HG03108 (cell line): ENCODE measurements at regions not wholly inside any gene's neighbourhood (a gene's known extent, or its start where the extent isn't known, plus 50 kb on each side); places are given as distances from the start of the nearest gene placed in this dataset.
"Not testable (repeated sequence)": the region's sequence is repeated elsewhere in the genome, so short reads cannot be mapped to it uniquely, and the experiment has no call there.

Experiments
- ATAC-seq: cut with Tn5 transposase; IDR thresholded peaks from one replicate; pipeline ENCODE4 v1.9.1; 2021; ENCODE audit warnings: moderate library complexity; ENCODE audit not compliant: unreplicated experiment

DNA sequence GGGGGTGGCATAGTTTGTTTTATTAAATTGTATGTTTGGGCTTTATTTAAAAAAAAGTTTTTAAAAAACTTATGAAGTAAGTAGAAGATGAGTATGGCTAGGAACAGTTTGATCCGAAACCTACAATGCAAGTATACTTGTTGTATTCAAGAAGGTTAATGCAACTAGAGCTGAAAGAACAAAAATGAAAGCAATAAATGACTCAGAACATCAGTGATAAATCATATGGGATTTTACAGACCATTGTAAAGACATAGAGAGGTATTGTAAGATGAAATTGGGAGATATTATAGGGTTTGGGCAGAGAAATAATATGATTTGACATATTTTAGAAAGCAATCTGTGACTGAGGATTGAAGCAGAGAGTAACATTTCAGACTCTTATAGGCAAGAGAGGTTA is 1135.3 kb downstream of the SLITRK5 start:
- no peak for ATAC-seq

DNA sequence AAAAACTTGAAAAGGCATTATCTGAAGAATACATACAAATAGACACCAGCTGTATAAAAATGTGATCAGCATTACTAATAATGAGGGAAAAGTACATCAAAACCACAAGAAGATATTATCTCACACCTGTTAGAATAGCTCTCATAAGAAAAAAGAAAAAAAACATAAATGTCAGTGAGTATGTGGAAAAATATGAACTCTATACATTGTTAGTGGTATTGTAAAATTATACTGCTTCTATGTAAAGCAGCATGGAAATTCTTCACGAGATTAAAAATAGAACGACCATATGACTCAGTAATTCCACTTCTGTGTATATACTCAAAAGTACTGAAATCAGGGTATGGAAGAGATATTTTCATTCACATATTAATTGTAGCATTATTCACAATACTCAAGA is 1146.4 kb downstream of the SLITRK5 start:
- ATAC-seq: no peak

DNA sequence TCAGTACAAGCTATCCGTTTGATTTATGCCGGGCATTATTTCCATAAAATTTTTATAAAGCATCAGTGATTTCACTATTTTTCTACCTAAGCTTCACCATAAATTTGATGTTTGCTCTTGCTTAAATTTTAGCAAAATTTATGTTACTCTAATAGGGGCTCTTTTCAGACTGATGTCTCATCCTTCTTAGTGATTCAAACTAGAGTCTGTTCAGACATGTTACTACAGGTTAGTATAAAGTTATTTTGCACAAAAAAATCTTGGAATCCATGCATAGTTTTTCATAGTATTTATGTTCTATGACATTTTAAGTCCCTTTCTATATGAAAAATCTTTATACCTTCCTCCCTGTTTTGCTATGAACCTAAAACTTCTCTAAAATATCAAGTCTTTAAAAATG is 1151.9 kb downstream of the SLITRK5 start:
- no peak for ATAC-seq

DNA sequence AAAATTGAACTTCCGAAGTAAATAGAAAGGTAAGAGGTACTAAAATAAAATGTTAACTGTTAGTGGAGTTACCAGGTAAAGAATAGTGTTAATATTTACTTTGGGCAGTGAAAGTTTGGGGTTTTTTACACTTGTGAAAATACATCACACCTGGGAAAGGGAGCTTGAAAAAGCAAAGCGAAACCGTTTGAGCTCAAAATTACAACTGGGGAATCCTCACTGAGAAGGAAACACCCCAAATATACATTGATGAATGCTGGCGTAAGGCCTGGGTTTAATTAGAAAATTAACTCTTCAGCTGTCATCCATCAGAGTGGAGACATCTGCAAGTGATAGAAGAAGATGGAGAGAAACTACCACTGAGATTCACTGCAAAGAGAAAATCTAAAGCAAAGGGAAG is 1153.0 kb downstream of the SLITRK5 start:
- no peak for ATAC-seq

DNA sequence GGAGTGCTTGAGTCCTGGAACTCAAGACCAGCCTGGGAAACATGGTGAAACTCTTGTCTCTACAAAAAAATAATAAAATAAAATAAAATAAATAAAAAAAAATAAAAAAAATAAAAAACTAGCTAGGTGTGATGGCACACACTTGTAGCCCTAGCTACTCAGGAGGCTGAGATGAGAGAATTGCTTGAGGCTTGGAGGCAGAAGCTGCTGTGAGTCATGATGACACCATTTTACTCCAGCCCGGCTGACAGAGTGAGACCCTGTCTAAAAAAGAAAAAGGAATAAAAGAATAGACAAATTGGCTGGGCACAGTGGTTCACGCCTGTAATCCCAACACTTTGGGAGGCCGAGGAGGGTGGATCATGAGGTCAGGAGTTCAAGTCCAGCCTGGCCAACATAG is 1168.9 kb downstream of the SLITRK5 start:
- no peak for ATAC-seq

DNA sequence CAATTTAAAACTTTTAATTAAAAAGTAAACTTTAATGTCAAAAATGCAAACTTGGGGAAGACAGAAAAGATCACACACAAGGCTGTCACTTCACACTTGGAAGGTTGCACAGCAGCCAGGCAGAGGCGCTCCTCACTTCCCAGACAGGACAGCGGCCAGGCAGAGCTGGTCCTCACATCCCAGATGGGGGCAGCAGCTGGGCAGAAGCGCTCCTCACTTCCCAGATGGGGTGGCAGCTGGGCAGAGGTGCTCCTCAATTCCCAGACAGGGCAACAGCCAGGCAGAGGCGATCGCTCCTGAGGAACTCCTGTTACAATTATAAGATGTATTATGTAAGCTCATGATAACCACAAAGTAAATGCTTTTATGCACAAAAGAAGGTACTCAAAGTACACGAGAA is 1181.1 kb downstream of the SLITRK5 start:
- ATAC-seq: not testable (repeated sequence)

DNA sequence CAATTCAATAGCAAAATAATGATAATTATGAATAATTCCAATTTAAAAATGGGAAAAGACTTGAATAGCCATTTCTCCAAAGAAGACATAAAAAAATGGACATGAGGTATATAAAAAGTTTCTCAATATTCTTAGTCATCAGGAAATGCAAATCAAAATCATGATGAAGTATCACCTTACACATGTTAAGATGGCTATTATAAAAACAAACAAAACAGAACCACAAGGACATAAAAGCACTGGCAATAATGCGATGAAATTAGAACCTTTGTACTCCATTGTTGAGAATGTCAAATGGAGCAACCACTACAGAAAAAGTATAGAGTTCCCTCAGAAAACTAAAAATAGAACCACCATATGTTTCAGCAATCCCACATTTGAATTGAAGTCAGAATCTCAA is 1186.1 kb downstream of the SLITRK5 start:
- ATAC-seq: no peak

DNA sequence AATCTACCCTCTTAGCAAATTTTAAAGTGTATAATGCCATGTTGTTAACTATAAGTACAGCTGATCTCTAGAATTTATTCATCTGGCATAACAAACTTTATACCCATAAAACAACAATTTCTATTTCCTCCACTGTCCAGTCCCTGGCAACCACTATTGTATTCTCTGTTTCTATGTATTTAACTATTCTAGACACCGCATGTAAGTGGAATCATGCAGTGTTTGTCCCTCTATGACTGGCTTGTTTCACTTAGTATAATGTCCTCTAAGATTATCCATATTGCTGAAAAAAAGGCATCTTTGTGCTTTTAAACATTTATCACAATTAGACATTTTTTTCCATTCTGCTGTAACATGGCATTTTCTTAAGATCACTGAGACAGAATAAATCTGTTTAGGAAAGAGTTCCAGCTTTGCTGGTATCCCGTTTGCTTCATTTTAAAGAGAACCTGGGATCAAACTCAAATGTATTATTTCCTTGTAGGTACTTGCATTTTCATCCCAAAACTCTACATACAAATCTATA is 1191.0 kb downstream of the SLITRK5 start:
- ATAC-seq: no peak

DNA sequence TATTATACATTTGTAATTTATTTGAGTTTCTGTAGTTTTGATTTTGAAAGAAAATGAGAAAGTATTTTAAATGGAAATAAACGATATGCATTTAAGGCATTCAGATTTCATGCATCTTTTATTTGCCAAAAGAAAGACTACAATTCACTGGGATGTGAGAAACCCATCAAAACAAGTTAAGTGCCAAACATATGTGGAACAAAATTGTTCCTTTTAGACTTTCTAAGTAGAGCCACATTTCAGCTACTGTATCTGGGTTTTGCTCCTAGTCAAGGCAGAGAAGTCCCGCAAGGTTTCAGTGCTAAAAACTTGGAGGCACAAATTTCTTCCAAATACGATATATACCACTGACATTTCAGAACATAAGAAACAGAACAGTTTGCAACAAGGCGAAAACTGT is 1191.9 kb downstream of the SLITRK5 start:
- ATAC-seq: no peak

DNA sequence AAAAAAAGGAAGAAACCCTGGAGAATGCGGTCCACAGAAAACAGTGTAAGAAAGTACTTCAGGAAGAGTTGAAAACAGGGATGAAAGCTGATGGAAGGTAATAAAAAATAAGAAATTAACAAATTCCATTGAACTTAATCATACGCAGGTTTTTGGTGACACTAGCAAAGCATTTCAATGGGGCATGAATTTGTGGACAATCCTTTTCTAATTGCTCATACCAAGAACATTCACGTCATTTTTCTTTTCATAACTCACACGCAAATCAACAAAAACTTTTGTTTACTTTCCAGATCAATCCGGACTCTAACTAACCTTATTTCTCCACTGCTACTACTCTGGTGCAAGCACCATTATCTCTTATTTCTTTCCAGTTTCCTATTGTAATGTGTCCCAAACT is 1195.0 kb downstream of the SLITRK5 start:
- no peak for ATAC-seq

DNA sequence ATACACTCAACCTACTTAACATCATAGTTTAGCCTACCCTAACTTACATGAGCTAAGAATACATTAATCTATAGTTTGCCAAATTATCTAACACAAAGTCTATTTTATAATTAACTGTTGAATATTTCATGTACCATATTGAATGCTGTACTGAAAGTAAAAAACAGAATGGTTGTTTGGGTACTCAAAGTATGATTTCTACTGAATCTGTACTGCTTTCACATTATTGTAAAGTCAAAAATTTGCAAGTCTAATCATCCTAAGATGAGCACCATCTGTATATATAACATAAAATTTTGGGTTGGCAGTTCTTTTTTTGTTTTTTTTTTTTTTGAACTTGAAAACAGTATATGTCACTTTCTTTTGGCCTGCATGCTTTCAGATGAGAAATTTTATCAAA is 1212.6 kb downstream of the SLITRK5 start:
- no peak for ATAC-seq

DNA sequence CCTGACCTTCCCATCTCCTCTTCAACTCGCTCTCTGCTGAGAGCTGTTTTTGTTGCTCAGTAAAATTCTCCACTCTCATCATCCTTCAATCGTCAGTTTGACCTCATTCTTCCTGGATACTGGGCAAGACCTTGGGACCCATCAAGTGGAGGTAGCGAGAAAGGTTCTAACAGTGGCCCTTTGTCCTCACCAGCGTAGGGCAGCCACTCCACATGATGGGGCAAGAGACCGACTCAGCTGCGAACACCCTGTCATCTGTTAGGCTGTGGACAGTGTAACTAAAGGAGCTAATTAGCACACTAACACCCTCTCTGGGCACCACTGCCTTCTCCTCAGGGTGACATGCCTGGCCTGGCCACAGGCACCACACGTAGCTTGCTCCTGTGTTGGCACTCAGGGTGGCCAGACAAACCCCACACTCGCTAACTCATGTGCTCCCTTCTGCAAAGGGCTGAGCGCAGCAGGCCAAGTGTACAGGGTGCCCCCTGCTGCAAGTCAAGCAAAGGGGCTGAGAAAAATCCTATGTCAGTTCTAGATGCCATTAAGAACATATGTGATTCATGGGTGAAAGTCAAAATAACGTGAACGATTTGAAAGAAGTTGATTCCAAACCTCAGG is 1216.0 kb downstream of the SLITRK5 start:
- no peak for ATAC-seq

DNA sequence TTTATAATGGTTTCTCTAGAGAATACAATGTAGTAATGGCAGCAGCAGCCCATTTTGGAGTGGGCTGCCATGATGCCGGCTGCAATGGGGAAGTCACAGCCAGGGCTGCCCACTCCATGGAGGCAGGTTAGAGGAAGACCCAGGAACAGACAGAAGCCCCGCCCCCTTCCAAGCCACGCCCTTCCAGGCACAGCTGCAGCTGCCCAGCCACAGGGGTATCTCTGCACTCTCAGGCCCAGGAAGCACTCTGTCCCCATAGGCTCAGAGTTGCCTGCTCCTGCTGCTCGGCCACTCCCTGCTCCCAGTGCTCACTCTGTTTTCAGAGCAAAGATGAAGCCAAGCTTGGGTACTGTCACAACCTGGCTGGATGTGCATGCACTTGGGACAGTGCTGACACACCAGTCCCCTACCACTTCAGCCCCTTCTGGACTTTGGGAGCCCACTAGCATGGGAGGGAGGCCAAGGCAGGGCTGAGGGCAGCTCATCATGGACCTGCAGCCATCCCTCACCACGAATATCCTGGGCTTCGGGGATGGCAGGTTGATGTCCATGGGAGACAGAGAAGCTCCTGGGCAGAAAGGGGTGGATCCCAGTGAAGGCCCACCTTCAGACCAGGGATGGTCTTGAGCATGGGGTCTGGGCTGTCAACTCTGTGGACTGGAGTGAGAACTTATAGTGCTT is 1224.2 kb downstream of the SLITRK5 start:
- ATAC-seq: no peak

DNA sequence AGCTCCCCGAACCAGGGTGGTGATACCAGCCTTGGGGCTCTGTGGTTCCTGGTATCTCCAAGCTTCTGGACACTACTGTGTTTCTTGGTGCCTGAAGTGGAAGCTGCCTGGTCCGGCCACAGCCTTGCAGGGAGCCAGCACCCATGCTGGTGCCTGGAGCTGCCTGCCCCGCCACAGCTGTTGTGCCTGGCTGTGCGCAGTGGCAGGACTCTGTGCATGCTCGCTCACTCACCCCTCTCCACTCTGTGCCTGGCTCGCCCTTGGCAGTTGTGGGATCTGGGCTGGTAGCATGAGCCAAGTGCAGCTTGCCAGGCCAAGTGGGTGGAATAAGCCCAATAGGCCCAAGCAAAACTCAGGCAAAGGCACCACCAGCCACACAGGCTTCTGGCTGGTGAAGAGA is 1225.3 kb downstream of the SLITRK5 start:
- no peak for ATAC-seq

DNA sequence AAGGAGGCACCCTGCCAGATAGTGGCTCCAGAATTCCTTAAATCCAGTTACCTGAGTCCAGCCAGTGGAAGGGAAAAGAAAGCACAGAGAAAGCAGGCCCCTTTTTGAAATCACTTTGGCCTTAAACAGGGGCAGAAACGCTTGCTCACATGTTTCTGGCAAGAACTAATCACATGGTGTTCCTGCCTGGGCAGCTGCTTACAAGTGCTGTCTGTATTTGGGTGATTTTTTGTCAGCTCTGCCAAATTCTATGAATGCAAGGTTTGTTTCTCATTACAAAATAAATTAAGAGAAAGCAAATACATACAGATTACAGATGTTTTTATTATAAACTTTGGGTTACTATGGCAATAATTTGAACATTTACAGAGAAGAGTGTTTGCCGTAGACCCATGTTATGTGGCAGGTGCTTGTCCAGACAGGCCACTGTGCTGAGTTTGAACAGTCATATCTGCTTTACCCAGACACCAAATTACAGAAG is 1237.8 kb downstream of the SLITRK5 start:
- no peak for ATAC-seq

DNA sequence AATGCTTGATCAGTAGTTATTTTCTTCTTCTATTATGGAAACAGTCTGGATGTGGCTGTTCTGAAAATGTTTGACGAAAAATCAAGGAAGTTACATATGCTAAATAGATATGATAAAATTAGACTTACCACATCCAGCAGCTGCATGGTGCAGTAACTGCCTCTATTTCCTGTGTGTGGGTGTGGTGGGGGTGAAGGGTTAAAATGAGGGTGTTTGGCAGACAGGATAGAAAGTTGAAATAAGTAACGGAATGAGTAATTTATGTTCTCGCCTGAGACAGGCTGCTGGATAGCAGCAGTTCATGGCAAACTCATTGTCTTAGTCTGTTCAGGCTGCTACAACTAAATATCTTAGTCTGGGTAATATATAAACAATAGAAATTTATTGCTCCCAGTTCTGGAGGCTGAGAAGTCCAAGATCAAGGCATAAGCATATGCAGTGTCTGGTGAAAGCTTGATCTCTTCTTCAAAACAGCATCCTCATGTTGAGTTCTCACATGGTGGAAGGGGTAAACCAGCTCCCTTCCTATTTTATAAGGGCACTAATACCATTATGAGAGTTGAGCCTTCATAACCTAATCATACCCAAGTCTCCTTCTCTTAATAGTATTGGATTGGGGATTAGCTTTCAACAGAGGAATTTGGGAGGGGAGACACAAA is 1248.9 kb downstream of the SLITRK5 start:
- ATAC-seq: peak; percentile 93

DNA sequence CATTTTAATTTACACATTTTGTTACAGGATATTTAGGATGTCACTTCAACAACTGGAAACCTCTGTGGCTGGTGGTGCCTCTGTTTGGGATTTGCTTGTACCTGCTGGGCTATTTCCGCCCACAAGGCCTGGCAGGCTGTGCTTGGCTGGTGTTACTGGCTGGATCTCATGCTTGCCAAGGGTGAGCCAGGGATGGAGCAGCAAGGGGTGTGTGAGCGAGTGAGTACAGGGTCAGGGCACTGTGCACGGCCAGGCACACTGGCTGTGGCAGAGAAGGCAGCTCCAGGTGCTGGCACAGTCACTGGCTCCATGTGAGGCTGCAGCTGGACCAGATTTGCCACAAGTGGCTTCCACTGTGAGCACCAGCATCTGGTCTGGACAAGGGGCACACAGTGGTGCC is 1254.8 kb downstream of the SLITRK5 start:
- ATAC-seq: no peak

DNA sequence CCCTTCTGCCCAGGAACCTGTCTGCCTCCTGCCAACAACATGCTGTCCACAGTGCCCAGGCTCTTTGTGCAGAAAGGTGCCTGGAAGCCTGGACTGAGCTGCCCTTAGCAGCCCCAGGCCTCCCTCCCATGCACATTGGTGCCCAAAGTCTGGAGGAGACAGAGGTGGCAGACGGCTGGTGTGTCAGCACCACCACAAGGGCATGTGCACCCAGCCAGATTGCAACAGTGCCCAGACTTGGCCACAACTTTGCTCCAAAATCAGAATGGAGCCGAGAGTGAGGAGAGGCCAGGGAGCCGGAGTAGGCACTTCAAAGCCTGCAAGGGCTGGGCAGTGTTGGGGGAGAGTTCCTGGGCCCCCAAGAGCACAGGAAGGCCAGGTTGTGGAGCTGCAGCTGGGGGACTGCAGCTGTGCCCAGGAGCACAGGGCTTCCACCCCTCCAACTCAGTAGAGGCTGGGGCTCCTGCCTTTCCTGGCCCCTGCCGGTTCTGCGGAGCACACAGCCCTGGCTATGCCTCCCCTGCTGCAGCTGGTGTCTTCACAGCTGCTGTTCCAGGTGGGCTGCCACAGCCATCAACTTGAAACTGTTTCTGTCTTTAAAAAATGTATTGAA is 1255.8 kb downstream of the SLITRK5 start:
- no peak for ATAC-seq

DNA sequence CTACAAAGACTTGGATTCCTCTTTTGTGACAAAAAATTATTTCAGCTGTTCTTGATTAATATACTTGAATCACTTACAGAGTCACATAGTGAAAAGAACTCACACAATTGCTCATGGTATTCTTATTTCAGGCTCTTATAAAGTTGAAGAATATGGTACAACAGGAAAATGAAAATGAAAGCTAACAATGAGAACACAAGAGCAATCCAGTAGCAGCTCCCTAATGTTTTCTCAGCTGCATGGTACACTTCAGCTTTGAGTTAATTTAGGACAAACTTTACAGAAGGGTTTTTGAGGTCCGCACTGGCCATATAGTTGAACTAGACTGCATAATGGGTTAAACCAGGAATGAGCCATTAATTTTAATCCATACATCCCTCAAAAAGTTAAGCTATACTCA is 1261.8 kb downstream of the SLITRK5 start:
- ATAC-seq: no peak

DNA sequence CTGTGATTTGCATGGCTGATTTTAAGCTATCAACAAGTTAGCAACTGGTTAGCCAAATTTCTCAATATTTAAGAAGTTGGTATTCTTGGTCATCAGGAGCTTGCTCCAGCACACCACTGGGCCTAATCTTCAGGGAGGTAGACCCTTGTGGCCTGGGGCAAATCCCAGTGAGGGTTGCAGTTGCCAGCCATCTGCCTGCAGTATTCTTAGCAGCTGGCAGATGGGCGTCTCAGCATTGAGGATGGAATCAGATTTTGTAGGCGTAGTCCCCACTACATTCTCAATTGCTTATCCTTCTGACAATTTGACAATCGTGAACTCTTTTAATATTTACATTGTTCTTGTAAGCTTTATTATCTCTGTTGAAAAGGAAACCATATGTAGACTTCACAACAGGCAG is 1266.2 kb downstream of the SLITRK5 start:
- no peak for ATAC-seq

DNA sequence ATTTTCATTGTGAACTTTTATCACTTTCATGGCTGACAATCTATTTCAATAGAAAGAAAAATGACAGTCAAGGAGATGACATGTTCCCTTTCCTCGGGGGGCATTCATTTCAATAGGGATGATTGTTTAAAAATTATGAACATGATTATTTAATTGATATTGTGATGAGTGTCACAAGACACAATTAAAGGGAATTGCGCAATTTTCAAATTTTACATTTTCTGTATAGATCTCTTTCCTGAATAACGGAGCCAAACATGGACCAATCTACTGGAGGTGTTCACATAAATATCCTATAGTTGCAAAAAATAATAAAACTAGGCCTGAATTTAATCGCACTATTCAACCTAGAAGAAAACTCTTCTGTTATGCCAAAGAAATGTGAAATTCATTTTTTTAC is 1274.6 kb downstream of the SLITRK5 start:
- ATAC-seq: no peak

DNA sequence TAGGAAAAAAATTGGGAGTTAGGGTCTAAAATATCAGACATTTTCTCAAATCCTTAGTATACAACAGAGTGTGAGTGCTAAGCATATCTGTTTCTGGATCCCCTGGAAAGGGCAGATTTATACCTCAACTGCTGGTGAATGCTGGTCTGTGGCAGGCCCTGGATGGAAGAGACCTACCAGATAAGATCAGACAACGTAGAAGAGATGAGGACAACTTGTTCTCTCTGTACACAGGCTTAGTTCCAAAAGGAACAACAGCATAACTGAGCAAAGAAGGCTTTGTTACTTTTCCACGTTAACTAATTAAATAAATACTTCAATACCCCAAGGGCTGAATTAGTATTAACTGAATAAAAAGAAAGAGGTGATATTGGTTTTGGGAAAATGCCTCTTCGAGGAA is 1277.3 kb downstream of the SLITRK5 start:
- ATAC-seq: no peak
